SK-N-SH treated with all-trans-retinoic acid at 6 μM for 48 hours (cell line): ENCODE measurements at regions not wholly inside any gene's neighbourhood (a gene's known extent, or its start where the extent isn't known, plus 50 kb on each side); places are given as distances from the start of the nearest gene placed in this dataset.

Source experiments
- ATAC-seq: fragments of 200-7000 bp; cut with Tn5 transposase; 3 replicates; pipeline ENCODE4 v1.9.1; 2020; ENCODE audit warnings: mild to moderate bottlenecking, moderate library complexity
- ARNTL ChIP-seq: fragments of 450-650 bp; formaldehyde crosslinking; IDR thresholded peaks from 2 replicates; pipeline ENCODE4 v1.5.0; 2020; ENCODE audit warnings: low read depth, mild to moderate bottlenecking, moderate library complexity, borderline replicate concordance
- BACH2 ChIP-seq: fragments of 250-450 bp; sonication (Bioruptor Pico); IDR thresholded peaks from 2 replicates; pipeline ENCODE4 v1.9.0; 2021; ENCODE audit warnings: mild to moderate bottlenecking, borderline replicate concordance
- CREB5 ChIP-seq: fragments of 250-450 bp; sonication (Bioruptor Pico); IDR thresholded peaks from 2 replicates; pipeline ENCODE4 v1.5.1; 2020; ENCODE audit warnings: low read depth, mild to moderate bottlenecking, moderate library complexity
- CSDC2 ChIP-seq: fragments of 250-450 bp; sonication (Bioruptor Pico); IDR thresholded peaks from 2 replicates; pipeline ENCODE4 v1.5.0; 2020; ENCODE audit warnings: mild to moderate bottlenecking, moderate library complexity
- CSRNP3 ChIP-seq: fragments of 250-450 bp; sonication (Bioruptor Pico); IDR thresholded peaks from 2 replicates; pipeline ENCODE4 v1.5.1; 2021; ENCODE audit warnings: mild to moderate bottlenecking, moderate library complexity
- ESRRG ChIP-seq: fragments of 250-450 bp; sonication (Bioruptor Pico); IDR thresholded peaks from 2 replicates; pipeline ENCODE4 v1.6.1; 2021; ENCODE audit warnings: mild to moderate bottlenecking
- GLIS3 ChIP-seq: fragments of 250-450 bp; sonication (Bioruptor Pico); IDR thresholded peaks from 2 replicates; pipeline ENCODE4 v1.5.0; 2020; ENCODE audit warnings: mild to moderate bottlenecking, moderate library complexity
- ISL1 ChIP-seq: fragments of 250-450 bp; sonication (Bioruptor Pico); IDR thresholded peaks from 2 replicates; pipeline ENCODE4 v2.1.2; 2022; ENCODE audit warnings: mild to moderate bottlenecking, moderate library complexity
- OSR1 ChIP-seq: fragments of 250-450 bp; sonication (Bioruptor Pico); IDR thresholded peaks from 2 replicates; pipeline ENCODE4 v1.8.0; 2022; ENCODE audit warnings: moderate library complexity, mild to moderate bottlenecking, inconsistent platforms
- PATZ1 ChIP-seq: fragments of 250-450 bp; sonication (Bioruptor Pico); IDR thresholded peaks from 2 replicates; pipeline ENCODE4 v1.8.0; 2020; ENCODE audit warnings: mild to moderate bottlenecking, moderate library complexity, borderline replicate concordance
- POU6F1 ChIP-seq: fragments of 250-450 bp; sonication (Bioruptor Pico); IDR thresholded peaks from 2 replicates; pipeline ENCODE4 v1.8.0; 2021; ENCODE audit warnings: low read depth, mild to moderate bottlenecking, moderate library complexity, borderline replicate concordance
- PPARA ChIP-seq: fragments of 250-450 bp; sonication (Bioruptor Pico); IDR thresholded peaks from 2 replicates; pipeline ENCODE4 v1.5.0; 2020; ENCODE audit warnings: mild to moderate bottlenecking, borderline replicate concordance
- RARB ChIP-seq: fragments of 250-450 bp; sonication (Bioruptor Pico); IDR thresholded peaks from 2 replicates; pipeline ENCODE4 v1.8.0; 2021; ENCODE audit warnings: mild to moderate bottlenecking, moderate library complexity
- SNAI2 ChIP-seq: fragments of 250-450 bp; sonication (Bioruptor Pico); IDR thresholded peaks from 2 replicates; pipeline ENCODE4 v1.5.0; 2020; ENCODE audit warnings: mild to moderate bottlenecking, moderate library complexity
- TCF4 ChIP-seq: fragments of 250-450 bp; sonication (Bioruptor Pico); IDR thresholded peaks from 2 replicates; pipeline ENCODE4 v1.8.0; 2021; ENCODE audit warnings: mild to moderate bottlenecking, moderate library complexity, borderline replicate concordance
- TOX ChIP-seq: fragments of 250-450 bp; sonication (Bioruptor Pico); IDR thresholded peaks from 2 replicates; pipeline ENCODE4 v1.8.0; 2021; ENCODE audit warnings: mild to moderate bottlenecking, moderate library complexity, borderline replicate concordance
- TSHZ2 ChIP-seq: fragments of 250-450 bp; sonication (Bioruptor Pico); IDR thresholded peaks from 2 replicates; pipeline ENCODE4 v1.5.0; 2020; ENCODE audit warnings: mild to moderate bottlenecking, moderate library complexity
- ZC3H10 ChIP-seq: fragments of 250-450 bp; sonication (Bioruptor Pico); IDR thresholded peaks from 2 replicates; pipeline ENCODE4 v1.5.1; 2021; ENCODE audit warnings: mild to moderate bottlenecking, moderate library complexity
- ZFP3 ChIP-seq: fragments of 250-450 bp; sonication (Bioruptor Pico); IDR thresholded peaks from 2 replicates; pipeline ENCODE4 v1.5.0; 2020; ENCODE audit warnings: mild to moderate bottlenecking, moderate library complexity
- ZFP30 ChIP-seq: fragments of 450-650 bp; formaldehyde crosslinking; IDR thresholded peaks from 2 replicates; pipeline ENCODE4 v1.5.0; 2022; ENCODE audit warnings: mild to moderate bottlenecking, moderate library complexity
- ZNF565 ChIP-seq: fragments of 450-650 bp; formaldehyde crosslinking; conservative IDR thresholded peaks from 2 replicates; pipeline ENCODE4 v1.5.0; 2020; ENCODE audit warnings: low read depth, mild to moderate bottlenecking, moderate library complexity
- ZNF70 ChIP-seq: fragments of 450-650 bp; formaldehyde crosslinking; IDR thresholded peaks from 2 replicates; pipeline ENCODE4 v1.5.0; 2020; ENCODE audit warnings: mild to moderate bottlenecking, moderate library complexity
- ZNF8 ChIP-seq: fragments of 450-650 bp; formaldehyde crosslinking; IDR thresholded peaks from 2 replicates; pipeline ENCODE4 v1.5.0; 2020; ENCODE audit warnings: mild to moderate bottlenecking, moderate library complexity

- ATAC-seq: no peak
- TF ChIP-seq POU6F1 (CRISPR knock-in tag) (no peak), ZNF70 (CRISPR knock-in tag) (no peak), ZFP30 (CRISPR knock-in tag) (no peak), ZFP3 (CRISPR knock-in tag) (no peak), ZNF8 (CRISPR knock-in tag) (no peak), TSHZ2 (CRISPR knock-in tag) (no peak), BACH2 (CRISPR knock-in tag) (no peak), ZNF565 (CRISPR knock-in tag) (no peak), RARB (CRISPR knock-in tag) (no peak), GLIS3 (CRISPR knock-in tag) (no peak), ZC3H10 (CRISPR knock-in tag) (no peak), PPARA (CRISPR knock-in tag) (no peak), PATZ1 (CRISPR knock-in tag) (no peak), CSRNP3 (CRISPR knock-in tag) (no peak), ISL1 (CRISPR knock-in tag) (no peak), CSDC2 (CRISPR knock-in tag) (no peak), TOX (CRISPR knock-in tag) (no peak), ESRRG (no peak)
- TF ChIP-seq, all 23 proteins: peak for 0
These were observed 63.2 kb upstream of the NDUFB4 start for GRCh38 chr3:120532969-120533368.

GRCh38 chr3:120528163-120528562 is 68.0 kb upstream of the NDUFB4 start:
- ATAC-seq: no peak
- TF ChIP-seq RARB (CRISPR knock-in tag): no peak
- TF ChIP-seq TCF4 (CRISPR knock-in tag): no peak
- TF ChIP-seq ARNTL: no peak
- TF ChIP-seq ZFP30 (CRISPR knock-in tag): no peak
- no peak for TF ChIP-seq ZC3H10 (CRISPR knock-in tag)
- no peak for TF ChIP-seq CREB5
- no peak for TF ChIP-seq TOX (CRISPR knock-in tag)
- no peak for TF ChIP-seq OSR1 (CRISPR knock-in tag)
- TF ChIP-seq ZNF8 (CRISPR knock-in tag): no peak
- TF ChIP-seq CSRNP3 (CRISPR knock-in tag): no peak
- no peak for TF ChIP-seq SNAI2 (CRISPR knock-in tag)
- no peak for TF ChIP-seq ZNF70 (CRISPR knock-in tag)
- TF ChIP-seq PPARA (CRISPR knock-in tag): no peak
- TF ChIP-seq PATZ1 (CRISPR knock-in tag): no peak
- TF ChIP-seq TSHZ2 (CRISPR knock-in tag): no peak
- TF ChIP-seq GLIS3 (CRISPR knock-in tag): no peak
- no peak for TF ChIP-seq ESRRG
